HG03439 (cell line): ENCODE measurements at regions not wholly inside any gene's neighbourhood (a gene's known extent, or its start where the extent isn't known, plus 50 kb on each side); places are given as distances from the start of the nearest gene placed in this dataset.
"Not testable (repeated sequence)": the region's sequence is repeated elsewhere in the genome, so short reads cannot be mapped to it uniquely, and the experiment has no call there.

ENCODE experiments used
- ATAC-seq: cut with Tn5 transposase; IDR thresholded peaks from one replicate; pipeline ENCODE4 v1.9.1; 2021; ENCODE audit warnings: mild to moderate bottlenecking, moderate library complexity; ENCODE audit not compliant: unreplicated experiment

- no peak for ATAC-seq
Measured at GRCh38 chr10:71015674-71016073, 127.3 kb upstream of the PCBD1 start.

- ATAC-seq, result not testable (repeated sequence)
Measured at GRCh38 chr10:71020061-71020460, 131.7 kb upstream of the PCBD1 start.

- no peak for ATAC-seq
Measured at GRCh38 chr10:71021402-71021801, 133.0 kb upstream of the PCBD1 start.

GRCh38 chr10:71023704-71024283 lies 135.4 kb upstream of the PCBD1 start:
- no peak for ATAC-seq

- no peak for ATAC-seq
Measured at GRCh38 chr10:71024490-71024889, 136.1 kb upstream of the PCBD1 start.

GRCh38 chr10:71025535-71025934 lies 137.2 kb upstream of the PCBD1 start:
- no peak for ATAC-seq

- no peak for ATAC-seq
Measured at GRCh38 chr10:71028066-71028465, 139.7 kb upstream of the PCBD1 start.

GRCh38 chr10:71029411-71029892 lies 141.1 kb upstream of the PCBD1 start:
- no peak for ATAC-seq

GRCh38 chr10:71029907-71030306 lies 141.5 kb upstream of the PCBD1 start:
- ATAC-seq, result no peak

- no peak for ATAC-seq
Measured at GRCh38 chr10:71031026-71031425, 142.7 kb upstream of the PCBD1 start.

GRCh38 chr10:71031603-71032002 lies 143.2 kb upstream of the PCBD1 start:
- ATAC-seq, result no peak

- ATAC-seq, result no peak
Measured at GRCh38 chr10:71032887-71033286, 144.5 kb upstream of the PCBD1 start.

- ATAC-seq, result no peak
Measured at GRCh38 chr10:71033396-71033980, 145.1 kb upstream of the PCBD1 start.

- ATAC-seq, result no peak
Measured at GRCh38 chr10:71035511-71036296, 147.3 kb upstream of the PCBD1 start.

GRCh38 chr10:71036297-71036966 lies 148.1 kb upstream of the PCBD1 start:
- ATAC-seq, result no peak

GRCh38 chr10:71038091-71038633 lies 149.8 kb upstream of the PCBD1 start:
- ATAC-seq, result no peak

- no peak for ATAC-seq
Measured at GRCh38 chr10:71038921-71039320, 150.6 kb upstream of the PCBD1 start.

GRCh38 chr10:71039551-71039950 lies 151.2 kb upstream of the PCBD1 start:
- ATAC-seq, result no peak

- no peak for ATAC-seq
Measured at GRCh38 chr10:71040343-71040742, 152.0 kb upstream of the PCBD1 start.

GRCh38 chr10:71040846-71041605 lies 152.7 kb upstream of the PCBD1 start:
- ATAC-seq, result no peak

GRCh38 chr10:71042216-71042615 lies 153.9 kb upstream of the PCBD1 start:
- ATAC-seq, result no peak
